ENCODE measurements at regions not wholly inside any gene's neighbourhood (a gene's known extent, or its start where the extent isn't known, plus 50 kb on each side); places are given as distances from the start of the nearest gene placed in this dataset.

GRCh38 chr2:167608487-167608886, 638.9 kb downstream of the STK39 start:
- H3K9me3 ChIP-seq: no peaks in the 10 kb centered on the region
- H3K4me3 ChIP-seq: no peak overlapping the region
- intact Hi-C loops (cut with DNase I; ENCODE audit: low total_unique reads): no loop called here
- no peaks in the 10 kb centered on the region for H3K4me1 ChIP-seq
- TF ChIP-seq POLR2A (IDR thresholded peaks at IDR 0.05) (no peak), POLR2AphosphoS5 (IDR thresholded peaks at IDR 0.05) (no peak), CTCF (IDR thresholded peaks at IDR 0.05 in 8 of 11, conservative IDR thresholded peaks at IDR 0.05 in 3 of 11) (no peak)
- H3K27ac ChIP-seq: no peak overlapping the region
- DNase-seq: no peak
- no peaks in the 10 kb centered on the region for H3K36me3 ChIP-seq
- H3K27me3 ChIP-seq (replicated peaks in 1 of 7): no peaks in the 10 kb centered on the region

GRCh38 chr2:167607731-167608130, 639.7 kb downstream of the STK39 start:
- Histone ChIP-seq H3K4me1 (no peaks in the 10 kb centered on the region), H3K36me3 (no peaks in the 10 kb centered on the region), H3K4me3 (no peak overlapping the region), H3K27me3 (replicated peaks in 1 of 7) (no peaks in the 10 kb centered on the region), H3K9me3 (no peaks in the 10 kb centered on the region), H3K27ac (no peak overlapping the region)
- DNase-seq: no peak
- 84 to 92% (median 86%) methylated on average over 3 of the region's 3 CpGs for WGBS, 5 donors
- TF ChIP-seq POLR2AphosphoS5 (IDR thresholded peaks at IDR 0.05) (no peak), POLR2A (IDR thresholded peaks at IDR 0.05) (no peak), CTCF (IDR thresholded peaks at IDR 0.05 in 8 of 11, conservative IDR thresholded peaks at IDR 0.05 in 3 of 11) (no peak)
- intact Hi-C loops (cut with DNase I; ENCODE audit: low total_unique reads): no loop called here

- TF ChIP-seq CTCF (IDR thresholded peaks at IDR 0.05 in 8 of 11, conservative IDR thresholded peaks at IDR 0.05 in 3 of 11): no peak
- no peak for TF ChIP-seq POLR2AphosphoS5 (IDR thresholded peaks at IDR 0.05)
- no peak for TF ChIP-seq POLR2A (IDR thresholded peaks at IDR 0.05)
- Histone ChIP-seq H3K9me3 (no peaks in the 10 kb centered on the region), H3K27ac (no peak overlapping the region), H3K4me3 (no peak overlapping the region), H3K27me3 (replicated peaks in 1 of 7) (no peaks in the 10 kb centered on the region), H3K4me1 (no peaks in the 10 kb centered on the region), H3K36me3 (no peaks in the 10 kb centered on the region)
- intact Hi-C loops (cut with DNase I; ENCODE audit: low total_unique reads): no loop called here
- 85 to 95% (median 88%) methylated on average over 8 of the region's 8 CpGs for WGBS, 5 donors
- DNase-seq: no peak
Measured at GRCh38 chr2:167607211-167607610, 640.2 kb downstream of the STK39 start.

- Histone ChIP-seq H3K9me3 (no peaks in the 10 kb centered on the region), H3K27ac (no peak overlapping the region), H3K4me1 (no peaks in the 10 kb centered on the region), H3K27me3 (replicated peaks in 1 of 7) (no peaks in the 10 kb centered on the region), H3K4me3 (no peak overlapping the region), H3K36me3 (no peaks in the 10 kb centered on the region)
- TF ChIP-seq POLR2AphosphoS5 (IDR thresholded peaks at IDR 0.05) (no peak), CTCF (IDR thresholded peaks at IDR 0.05 in 8 of 11, conservative IDR thresholded peaks at IDR 0.05 in 3 of 11) (no peak), POLR2A (IDR thresholded peaks at IDR 0.05) (no peak)
- WGBS, 5 donors: 82 to 93% (median 91%) methylated on average over 1 of the region's 1 CpG
- intact Hi-C loops (cut with DNase I; ENCODE audit: low total_unique reads): no loop called here
- DNase-seq: no peak
Measured at GRCh38 chr2:167602122-167602521, 645.3 kb downstream of the STK39 start.
